ENCODE measurements at regions not wholly inside any gene's neighbourhood (a gene's known extent, or its start where the extent isn't known, plus 50 kb on each side); places are given as distances from the start of the nearest gene placed in this dataset.
A peak's percentile ranks its signal among the peaks of the same experiment; 100 is the strongest.
"Not testable (repeated sequence)": the region's sequence is repeated elsewhere in the genome, so short reads cannot be mapped to it uniquely, and the experiment has no call there.

GRCh38 chr7:140261105-140261486, 84.3 kb upstream of the KDM7A start:
- H3K27ac Mint-ChIP-seq: no peak overlapping the region
- intact Hi-C loops (cut with micrococcal nuclease): no loop called here
- no peak for DNase-seq
- H3K27me3 Mint-ChIP-seq (ENCODE audit: low read depth): no peaks in the 10 kb centered on the region
- H3K4me1 Mint-ChIP-seq (ENCODE audit: low read depth): peaks cover 30% of the 10 kb centered on the region
- no peaks in the 10 kb centered on the region for H3K36me3 Mint-ChIP-seq (ENCODE audit: low read depth)
- CTCF ChIA-PET: no interaction called here
- H3K9me3 Mint-ChIP-seq: peaks cover 3% of the 10 kb centered on the region
- H3K4me3 Mint-ChIP-seq: no peak overlapping the region

GRCh38 chr7:140260352-140261104, 83.7 kb upstream of the KDM7A start:
- H3K36me3 Mint-ChIP-seq (ENCODE audit: low read depth): no peaks in the 10 kb centered on the region
- CTCF ChIA-PET: no interaction called here
- intact Hi-C loops (cut with micrococcal nuclease): no loop called here
- H3K4me3 Mint-ChIP-seq: no peak overlapping the region
- H3K27ac Mint-ChIP-seq: no peak overlapping the region
- H3K4me1 Mint-ChIP-seq (ENCODE audit: low read depth): peaks cover 30% of the 10 kb centered on the region
- H3K9me3 Mint-ChIP-seq: peaks cover 3% of the 10 kb centered on the region
- H3K27me3 Mint-ChIP-seq (ENCODE audit: low read depth): no peaks in the 10 kb centered on the region
- no peak for DNase-seq

GRCh38 chr7:140257278-140257677, 80.5 kb upstream of the KDM7A start:
- H3K27me3 Mint-ChIP-seq (ENCODE audit: low read depth); H3K27ac Mint-ChIP-seq; CTCF ChIA-PET; H3K36me3 Mint-ChIP-seq (ENCODE audit: low read depth); intact Hi-C loops (cut with micrococcal nuclease); DNase-seq; H3K9me3 Mint-ChIP-seq; H3K4me3 Mint-ChIP-seq: not testable (repeated sequence)
- peaks cover 27% of the 10 kb centered on the region for H3K4me1 Mint-ChIP-seq (ENCODE audit: low read depth)

DNA sequence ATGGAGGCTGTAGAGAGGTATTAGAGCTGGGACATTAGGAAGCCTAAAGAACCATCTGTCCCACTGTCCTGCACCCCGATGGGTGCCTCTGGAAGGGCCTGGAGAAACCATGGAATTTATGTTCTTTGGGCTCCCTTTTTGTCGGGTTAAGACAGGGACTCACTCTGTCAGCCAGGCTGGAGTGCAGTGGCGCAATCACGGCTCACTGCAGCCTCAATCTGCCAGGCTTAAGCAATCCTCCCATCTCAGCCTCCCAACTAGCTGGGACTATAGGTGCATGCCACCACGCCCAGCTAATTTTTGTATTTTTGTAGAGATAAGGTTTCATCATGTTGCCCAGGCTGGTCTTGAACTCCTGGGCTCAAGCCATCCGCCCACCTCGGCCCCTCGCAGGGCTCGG, 78.2 kb upstream of the KDM7A start:
- H3K9me3 Mint-ChIP-seq; intact Hi-C loops (cut with micrococcal nuclease): not testable (repeated sequence)

DNA sequence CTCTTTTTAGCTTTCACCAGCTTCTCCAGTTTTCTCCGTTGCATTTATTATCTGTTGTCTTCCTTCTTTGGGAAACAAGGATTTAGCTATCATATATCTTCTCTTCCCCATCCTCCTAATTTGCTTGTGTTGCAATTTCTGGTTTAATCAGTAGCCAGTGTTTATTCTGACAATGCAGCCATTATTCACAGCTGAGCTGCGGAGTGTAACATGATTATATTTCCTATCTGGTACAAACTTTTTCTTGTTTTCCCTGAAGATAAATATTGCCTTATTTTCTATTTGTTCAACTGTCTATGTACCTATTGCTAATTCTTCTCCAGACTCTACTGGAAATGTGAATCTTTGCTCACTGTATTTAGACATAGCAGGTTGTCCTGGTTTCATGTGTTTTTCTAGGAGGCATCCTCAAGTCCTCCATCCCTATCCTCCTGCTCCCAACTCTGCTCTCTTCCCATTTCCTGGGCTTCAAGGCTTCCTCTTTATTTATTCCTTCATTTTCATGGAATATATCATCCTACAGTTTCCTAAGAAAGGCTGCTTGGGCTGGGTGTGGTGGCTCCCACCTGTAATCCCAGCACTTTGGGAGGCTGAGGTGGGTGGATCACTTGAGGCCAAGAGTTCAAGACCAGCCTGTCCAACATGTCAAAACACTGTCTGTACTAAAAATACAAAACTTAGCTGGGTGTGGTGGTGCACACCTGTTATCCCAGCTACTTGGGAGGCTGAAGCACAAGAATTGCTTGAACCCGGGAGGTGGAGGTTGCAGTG, 72.4 kb upstream of the KDM7A start:
- Mint-ChIP-seq H3K36me3 (ENCODE audit: low read depth) (no peaks in the 10 kb centered on the region), H3K27me3 (ENCODE audit: low read depth) (no peaks in the 10 kb centered on the region), H3K27ac (no peak overlapping the region), H3K4me1 (ENCODE audit: low read depth) (peaks cover 12% of the 10 kb centered on the region), H3K9me3 (no peaks in the 10 kb centered on the region), H3K4me3 (no peak overlapping the region)
- intact Hi-C loops (cut with micrococcal nuclease): no loop called here
- CTCF ChIA-PET: interaction anchor here (0.6 to 0.7 kb wide), 2 partner anchors 44 to 78 kb away, joined by 3 read pairs; no protein-coding TSS in a partner anchor
- DNase-seq: no peak

More for the DNA sequence above, 78.2 kb upstream of the KDM7A start:
- peaks cover 12% of the 10 kb centered on the region for H3K4me1 Mint-ChIP-seq (ENCODE audit: low read depth)
- CTCF ChIA-PET: interaction anchor here (0.5 to 1.3 kb wide), 3 partner anchors 9 to 242 kb away, joined by 3 to 5 read pairs (median 3); no protein-coding TSS in a partner anchor
- not testable (repeated sequence) for H3K27me3 Mint-ChIP-seq (ENCODE audit: low read depth); DNase-seq; H3K4me3 Mint-ChIP-seq; H3K27ac Mint-ChIP-seq; H3K36me3 Mint-ChIP-seq (ENCODE audit: low read depth)

DNA sequence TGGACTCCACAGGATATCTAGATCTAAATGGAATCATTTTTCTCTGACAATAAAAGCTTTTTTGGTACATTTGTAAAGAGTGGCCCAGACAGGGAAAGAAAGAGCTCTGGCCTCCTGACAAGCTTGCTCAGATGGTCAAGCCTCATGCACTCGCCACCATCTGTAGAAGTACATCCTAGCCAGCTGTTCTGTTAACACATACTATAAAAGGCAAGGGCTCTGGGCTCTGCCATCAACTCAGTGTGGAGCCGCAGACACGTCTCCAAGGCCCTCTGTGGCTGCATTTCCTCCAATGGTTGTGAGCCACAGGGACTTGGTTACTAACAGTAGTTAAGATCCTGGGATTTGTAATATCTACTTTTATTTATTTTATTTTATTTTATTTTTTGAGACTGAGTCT, 70.8 kb upstream of the KDM7A start:
- peaks cover 5% of the 10 kb centered on the region for H3K4me1 Mint-ChIP-seq (ENCODE audit: low read depth)
- CTCF ChIA-PET: interaction anchor here (0.6 kb wide), 1 partner anchor 39 kb away, joined by 3 read pairs; no protein-coding TSS in a partner anchor
- DNase-seq: no peak

DNA sequence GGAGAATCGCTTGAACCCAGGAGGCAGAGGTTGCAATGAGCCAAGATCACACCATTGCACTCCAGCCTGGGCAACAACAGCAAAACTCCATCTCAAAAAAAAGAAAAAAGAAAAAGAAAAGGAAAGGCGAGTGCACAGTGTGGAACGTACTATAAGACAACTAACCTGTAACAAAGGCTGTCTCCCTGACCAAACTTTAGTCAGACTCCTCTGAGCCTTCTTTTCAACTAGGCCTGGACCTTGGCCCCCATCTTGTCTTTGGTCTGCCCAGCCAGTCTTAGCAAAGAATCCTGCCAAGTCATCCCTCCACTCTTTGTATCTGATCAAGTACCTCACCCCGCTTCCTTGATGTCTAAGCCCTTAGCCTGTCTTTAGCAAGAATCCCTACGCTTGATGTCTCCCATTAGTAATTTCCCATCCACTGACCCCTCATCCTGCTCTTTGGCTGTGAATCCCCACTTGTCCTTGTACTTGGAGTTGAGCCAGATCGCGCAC, 68.9 kb upstream of the KDM7A start:
- H3K36me3 Mint-ChIP-seq (ENCODE audit: low read depth): no peaks in the 10 kb centered on the region
- no peaks in the 10 kb centered on the region for H3K27me3 Mint-ChIP-seq (ENCODE audit: low read depth)
- CTCF ChIA-PET: no interaction called here
- no peak for DNase-seq
- no peak overlapping the region for H3K4me3 Mint-ChIP-seq
- intact Hi-C loops (cut with micrococcal nuclease): no loop called here
- no peaks in the 10 kb centered on the region for H3K9me3 Mint-ChIP-seq
- H3K27ac Mint-ChIP-seq: no peak overlapping the region
- peaks cover 15% of the 10 kb centered on the region for H3K4me1 Mint-ChIP-seq (ENCODE audit: low read depth)

More for the DNA sequence above, 70.8 kb upstream of the KDM7A start:
- Mint-ChIP-seq H3K27ac (no peak overlapping the region), H3K9me3 (no peaks in the 10 kb centered on the region), H3K27me3 (ENCODE audit: low read depth) (no peaks in the 10 kb centered on the region), H3K36me3 (ENCODE audit: low read depth) (no peaks in the 10 kb centered on the region), H3K4me3 (no peak overlapping the region)
- intact Hi-C loops (cut with micrococcal nuclease): no loop called here

GRCh38 chr7:140242057-140243031, 65.6 kb upstream of the KDM7A start:
- peaks cover 15% of the 10 kb centered on the region for H3K4me1 Mint-ChIP-seq (ENCODE audit: low read depth)
- no peaks in the 10 kb centered on the region for H3K9me3 Mint-ChIP-seq
- H3K27me3 Mint-ChIP-seq (ENCODE audit: low read depth): no peaks in the 10 kb centered on the region
- intact Hi-C loops (cut with micrococcal nuclease): no loop called here
- no peak overlapping the region for H3K27ac Mint-ChIP-seq
- CTCF ChIA-PET: interaction anchor here (0.8 to 1.6 kb wide), 3 partner anchors 9 to 162 kb away, joined by 3 to 5 read pairs (median 4); no protein-coding TSS in a partner anchor
- H3K36me3 Mint-ChIP-seq (ENCODE audit: low read depth): no peaks in the 10 kb centered on the region
- DNase-seq: peak; percentile 23
- no peak overlapping the region for H3K4me3 Mint-ChIP-seq

- Mint-ChIP-seq H3K4me1 (ENCODE audit: low read depth) (peaks cover 15% of the 10 kb centered on the region), H3K4me3 (no peak overlapping the region), H3K9me3 (no peaks in the 10 kb centered on the region), H3K27ac (no peak overlapping the region), H3K27me3 (ENCODE audit: low read depth) (no peaks in the 10 kb centered on the region), H3K36me3 (ENCODE audit: low read depth) (no peaks in the 10 kb centered on the region)
- CTCF ChIA-PET: interaction anchor here (1.3 kb wide), 1 partner anchor 86 kb away, joined by 3 read pairs; no protein-coding TSS in a partner anchor
- peak; percentile 48 for DNase-seq
- intact Hi-C loops (cut with micrococcal nuclease): no loop called here
Observed at GRCh38 chr7:140239653-140239935, 62.8 kb upstream of the KDM7A start.

DNA sequence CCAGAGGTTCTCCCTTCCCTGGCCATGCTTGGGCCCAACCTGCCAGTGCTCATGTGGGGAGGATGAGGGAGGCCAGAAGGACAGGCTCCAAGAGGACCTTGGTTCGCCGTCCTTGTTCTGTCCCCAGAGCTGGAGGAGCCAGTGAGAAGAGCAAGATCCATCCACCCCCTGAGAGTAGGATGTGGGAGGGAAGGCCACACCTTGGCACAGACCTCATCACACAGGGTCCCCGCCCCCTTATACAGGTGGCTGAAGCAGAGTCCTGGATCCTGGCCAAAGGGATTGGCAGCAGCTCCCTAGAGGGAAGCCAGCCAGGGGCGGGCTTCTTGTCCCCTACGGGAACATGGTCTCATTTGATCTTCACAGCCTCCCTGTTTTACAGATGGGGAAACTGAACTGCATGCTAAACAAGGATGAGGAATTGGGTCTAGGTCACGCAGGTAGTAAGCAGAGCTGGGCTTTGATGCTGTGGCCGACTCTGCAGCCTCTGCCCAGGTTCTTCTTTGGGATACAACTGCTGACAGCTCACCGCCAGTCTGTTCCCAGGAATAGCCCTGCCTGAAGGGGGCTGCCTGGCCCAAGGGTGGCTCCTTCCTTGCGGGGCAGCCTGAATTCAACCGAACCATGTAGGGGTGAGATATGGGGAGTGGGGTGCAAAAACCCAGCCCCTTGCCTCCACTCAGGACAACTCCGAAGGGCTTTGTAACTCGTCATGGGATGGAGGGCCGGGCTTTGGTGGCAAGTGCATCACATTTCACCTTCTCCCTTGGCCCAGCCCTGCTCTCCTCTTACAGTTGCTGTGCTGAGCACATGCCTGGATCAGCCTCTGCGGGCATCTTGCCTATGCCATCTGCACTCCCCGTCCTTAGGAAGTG, 62.2 kb upstream of the KDM7A start:
- H3K36me3 Mint-ChIP-seq (ENCODE audit: low read depth): no peaks in the 10 kb centered on the region
- intact Hi-C loops (cut with micrococcal nuclease): no loop called here
- no peak overlapping the region for H3K4me3 Mint-ChIP-seq
- H3K27me3 Mint-ChIP-seq (ENCODE audit: low read depth): no peaks in the 10 kb centered on the region
- peaks cover 15% of the 10 kb centered on the region for H3K4me1 Mint-ChIP-seq (ENCODE audit: low read depth)
- CTCF ChIA-PET: no interaction called here
- no peaks in the 10 kb centered on the region for H3K9me3 Mint-ChIP-seq
- no peak overlapping the region for H3K27ac Mint-ChIP-seq
- no peak for DNase-seq

DNA sequence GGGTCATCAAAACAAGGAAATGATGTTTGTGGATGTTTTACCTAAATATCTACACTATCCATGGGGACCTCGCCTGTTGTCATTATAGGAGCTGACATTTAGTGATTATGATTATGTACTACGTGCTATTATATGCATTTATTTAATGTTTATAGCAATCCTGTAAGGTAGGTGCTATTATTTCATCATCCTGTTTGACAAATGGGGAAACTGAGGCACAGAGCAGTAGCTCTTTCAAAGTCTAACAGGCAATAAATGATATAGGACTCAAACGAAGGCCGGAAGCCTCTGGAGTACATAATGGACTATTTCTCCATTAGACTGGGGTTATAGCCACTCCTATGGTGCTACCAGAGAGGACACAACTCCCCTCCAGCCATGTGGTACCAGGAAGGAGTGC, 60.6 kb upstream of the KDM7A start:
- intact Hi-C loops (cut with micrococcal nuclease): no loop called here
- H3K9me3 Mint-ChIP-seq: no peaks in the 10 kb centered on the region
- CTCF ChIA-PET: interaction anchor here (0.5 kb wide), 1 partner anchor 67 kb away, joined by 4 read pairs; no protein-coding TSS in a partner anchor
- H3K36me3 Mint-ChIP-seq (ENCODE audit: low read depth): peaks cover 5% of the 10 kb centered on the region
- no peaks in the 10 kb centered on the region for H3K27me3 Mint-ChIP-seq (ENCODE audit: low read depth)
- peaks cover 15% of the 10 kb centered on the region for H3K4me1 Mint-ChIP-seq (ENCODE audit: low read depth)
- DNase-seq: no peak
- no peak overlapping the region for H3K27ac Mint-ChIP-seq
- no peak overlapping the region for H3K4me3 Mint-ChIP-seq
